Neuron (in vitro differentiated cells): ENCODE measurements at regions not wholly inside any gene's neighbourhood (a gene's known extent, or its start where the extent isn't known, plus 50 kb on each side); places are given as distances from the start of the nearest gene placed in this dataset.

Experiments used
- H2AFZ ChIP-seq: one replicate; pipeline ENCODE4 v1.6.1; 2013; ENCODE audit warnings: low read depth, mild to moderate bottlenecking, inconsistent platforms, low read length, moderate library complexity
- H3K27me3 ChIP-seq: one replicate; pipeline ENCODE4 v1.6.1; 2013; ENCODE audit warnings: low read length; ENCODE audit not compliant: insufficient read depth
- H3K36me3 ChIP-seq: one replicate; pipeline ENCODE4 v1.6.1; 2013; ENCODE audit warnings: low read length; ENCODE audit not compliant: insufficient read depth
- H3K4me1 ChIP-seq: one replicate; pipeline ENCODE4 v1.6.1; 2013; ENCODE audit warnings: low read length; ENCODE audit not compliant: insufficient read depth
- H3K4me3 ChIP-seq: 2 replicates; pipeline ENCODE4 v1.5.1; 2013; ENCODE audit warnings: mild to moderate bottlenecking, low read length, moderate library complexity
- H3K9me3 ChIP-seq: one replicate; pipeline ENCODE4 v1.6.1; 2013; ENCODE audit warnings: low read length

DNA sequence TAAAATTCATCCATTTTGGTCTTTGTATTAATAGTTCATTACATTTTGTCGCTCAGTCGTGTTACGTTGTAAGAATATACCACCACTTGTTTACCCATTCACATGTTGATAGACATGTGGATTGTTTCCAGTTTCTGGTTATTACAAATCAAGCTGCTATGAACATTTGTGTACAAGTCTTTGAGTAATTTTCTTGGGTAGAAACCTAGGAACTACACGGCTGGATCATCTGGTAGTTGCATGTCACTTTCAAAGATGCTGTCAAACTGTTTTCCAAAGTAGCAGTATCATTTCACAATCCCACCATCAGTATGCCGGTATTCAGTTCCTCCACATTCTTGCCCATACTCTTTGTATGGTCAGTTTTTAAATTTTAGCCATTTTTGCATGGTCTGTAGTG is 98.0 kb downstream of the GASK1B start:
- Histone ChIP-seq H2AFZ (no peak overlapping the region), H3K9me3 (no peaks in the 10 kb centered on the region), H3K36me3 (no peaks in the 10 kb centered on the region), H3K27me3 (no peaks in the 10 kb centered on the region), H3K4me3 (no peak overlapping the region), H3K4me1 (peaks cover 2% of the 10 kb centered on the region)

GRCh38 chr4:158071931-158072330 is 100.9 kb downstream of the GASK1B start:
- peaks cover 9% of the 10 kb centered on the region for H3K4me1 ChIP-seq
- H3K9me3 ChIP-seq: no peaks in the 10 kb centered on the region
- no peaks in the 10 kb centered on the region for H3K27me3 ChIP-seq
- no peak overlapping the region for H3K4me3 ChIP-seq
- no peaks in the 10 kb centered on the region for H3K36me3 ChIP-seq
- H2AFZ ChIP-seq: peak overlapping the region; percentile 40

DNA sequence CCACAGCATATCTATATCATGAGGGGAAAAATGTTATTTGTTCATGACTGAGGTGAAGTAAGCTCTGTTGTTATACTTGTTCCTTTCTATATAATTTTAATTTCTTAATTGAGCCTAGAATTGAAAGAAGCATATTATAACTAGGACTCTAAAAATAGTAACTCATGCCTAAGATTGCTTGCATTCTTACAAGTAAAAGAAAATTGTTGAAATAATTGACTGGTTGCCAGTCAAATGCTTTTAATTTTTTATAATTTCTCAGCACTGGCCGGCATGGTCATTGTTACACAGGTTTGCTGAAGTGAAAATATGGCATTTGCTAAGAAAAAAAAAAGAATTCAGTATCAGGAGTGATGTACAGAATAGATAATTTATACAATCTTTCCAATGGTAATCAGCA is 104.8 kb downstream of the GASK1B start:
- no peak overlapping the region for H3K4me3 ChIP-seq

DNA sequence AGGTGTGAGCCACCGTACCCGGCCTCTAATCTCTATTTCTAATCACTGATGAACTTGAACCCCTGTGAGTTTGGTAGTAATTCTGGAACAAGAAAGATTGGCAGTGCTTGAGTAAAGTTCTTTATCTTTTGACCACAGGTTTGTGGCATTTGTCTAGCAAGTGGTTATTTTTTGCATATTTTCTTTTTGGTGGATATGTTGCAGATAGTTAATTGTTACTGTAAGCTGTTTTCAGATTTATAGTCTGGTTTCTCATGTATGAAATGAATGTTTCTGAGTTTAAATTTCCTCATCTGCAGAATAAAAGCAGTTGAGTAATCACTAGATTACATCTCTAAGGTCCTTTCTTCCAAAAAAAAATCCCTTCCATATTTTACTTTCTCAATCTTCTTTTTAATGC is 105.2 kb downstream of the GASK1B start:
- Histone ChIP-seq H2AFZ (no peak overlapping the region), H3K36me3 (no peaks in the 10 kb centered on the region), H3K9me3 (no peaks in the 10 kb centered on the region), H3K4me3 (no peak overlapping the region), H3K4me1 (peaks cover 9% of the 10 kb centered on the region), H3K27me3 (no peaks in the 10 kb centered on the region)

More for the DNA sequence above, 104.8 kb downstream of the GASK1B start:
- Histone ChIP-seq H3K9me3 (no peaks in the 10 kb centered on the region), H3K4me1 (peaks cover 9% of the 10 kb centered on the region), H3K36me3 (no peaks in the 10 kb centered on the region), H2AFZ (no peak overlapping the region), H3K27me3 (no peaks in the 10 kb centered on the region)

GRCh38 chr4:158065603-158066002 is 107.2 kb downstream of the GASK1B start:
- H3K27me3 ChIP-seq: no peaks in the 10 kb centered on the region
- H3K9me3 ChIP-seq: no peaks in the 10 kb centered on the region
- no peaks in the 10 kb centered on the region for H3K36me3 ChIP-seq
- no peak overlapping the region for H2AFZ ChIP-seq
- H3K4me1 ChIP-seq: peaks cover 7% of the 10 kb centered on the region
- H3K4me3 ChIP-seq: no peak overlapping the region

- H3K4me1 ChIP-seq: peaks cover 7% of the 10 kb centered on the region
- no peaks in the 10 kb centered on the region for H3K9me3 ChIP-seq
- H2AFZ ChIP-seq: no peak overlapping the region
- H3K4me3 ChIP-seq: no peak overlapping the region
- H3K36me3 ChIP-seq: no peaks in the 10 kb centered on the region
- no peaks in the 10 kb centered on the region for H3K27me3 ChIP-seq
Observed at GRCh38 chr4:158065176-158065575, 107.6 kb downstream of the GASK1B start.

GRCh38 chr4:158056689-158057245 is 116.1 kb downstream of the GASK1B start:
- H3K9me3 ChIP-seq: no peaks in the 10 kb centered on the region
- H3K27me3 ChIP-seq: no peaks in the 10 kb centered on the region
- H2AFZ ChIP-seq: no peak overlapping the region
- H3K36me3 ChIP-seq: no peaks in the 10 kb centered on the region
- H3K4me1 ChIP-seq: peaks cover 6% of the 10 kb centered on the region
- no peak overlapping the region for H3K4me3 ChIP-seq

- no peak overlapping the region for H3K4me3 ChIP-seq
- no peaks in the 10 kb centered on the region for H3K27me3 ChIP-seq
- H3K4me1 ChIP-seq: peaks cover 6% of the 10 kb centered on the region
- no peak overlapping the region for H2AFZ ChIP-seq
- H3K9me3 ChIP-seq: no peaks in the 10 kb centered on the region
- H3K36me3 ChIP-seq: no peaks in the 10 kb centered on the region
Observed at GRCh38 chr4:158055668-158056067, 117.2 kb downstream of the GASK1B start.

DNA sequence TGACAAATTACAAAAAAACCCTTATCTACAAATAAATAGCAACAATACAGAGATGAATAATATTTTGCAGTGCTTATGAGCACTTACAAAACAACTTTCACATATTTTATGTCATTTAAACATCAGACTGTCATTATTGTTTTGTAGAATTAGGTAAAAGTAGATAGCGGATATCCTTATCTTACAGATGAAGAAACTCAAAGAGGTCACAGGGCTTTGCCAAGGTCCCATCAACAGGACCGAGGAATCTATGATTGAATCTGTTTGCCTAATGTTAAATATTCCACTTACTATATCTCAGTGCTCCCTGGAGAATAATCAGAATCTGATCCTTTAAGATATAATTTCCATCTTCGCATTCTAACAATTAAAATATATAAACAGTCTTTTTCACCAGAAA is 119.0 kb downstream of the GASK1B start:
- no peaks in the 10 kb centered on the region for H3K9me3 ChIP-seq
- no peaks in the 10 kb centered on the region for H3K4me1 ChIP-seq
- H3K27me3 ChIP-seq: no peaks in the 10 kb centered on the region
- no peaks in the 10 kb centered on the region for H3K36me3 ChIP-seq
- H2AFZ ChIP-seq: no peak overlapping the region
- no peak overlapping the region for H3K4me3 ChIP-seq

DNA sequence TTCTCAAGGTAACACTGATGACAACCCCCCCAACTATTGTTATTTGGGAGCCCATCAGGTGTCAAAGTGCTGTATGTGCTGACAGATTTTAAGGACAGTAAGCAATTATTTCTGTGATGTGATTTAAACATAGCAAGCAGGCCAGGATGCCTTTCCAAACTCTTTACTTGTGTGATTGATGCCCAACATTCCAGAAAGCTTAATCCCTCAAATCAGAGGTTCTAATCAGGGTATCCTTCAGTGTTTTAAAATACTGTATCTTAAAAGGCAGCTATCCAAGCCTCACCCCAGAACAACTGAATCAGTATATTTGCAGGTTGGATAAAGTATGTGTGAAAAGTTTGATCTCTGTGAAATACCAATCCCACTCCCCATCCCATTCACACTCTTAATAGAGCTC is 119.7 kb downstream of the GASK1B start:
- no peaks in the 10 kb centered on the region for H3K36me3 ChIP-seq
- no peaks in the 10 kb centered on the region for H3K9me3 ChIP-seq
- H3K27me3 ChIP-seq: no peaks in the 10 kb centered on the region
- no peak overlapping the region for H2AFZ ChIP-seq
- H3K4me1 ChIP-seq: no peaks in the 10 kb centered on the region
- H3K4me3 ChIP-seq: no peak overlapping the region

GRCh38 chr4:158051401-158052235 is 121.2 kb downstream of the GASK1B start:
- no peak overlapping the region for H3K4me3 ChIP-seq
- peaks cover 2% of the 10 kb centered on the region for H3K4me1 ChIP-seq
- H3K27me3 ChIP-seq: no peaks in the 10 kb centered on the region
- no peaks in the 10 kb centered on the region for H3K36me3 ChIP-seq
- no peak overlapping the region for H2AFZ ChIP-seq
- H3K9me3 ChIP-seq: no peaks in the 10 kb centered on the region

GRCh38 chr4:158050942-158051341 is 121.9 kb downstream of the GASK1B start:
- H3K4me3 ChIP-seq: no peak overlapping the region

DNA sequence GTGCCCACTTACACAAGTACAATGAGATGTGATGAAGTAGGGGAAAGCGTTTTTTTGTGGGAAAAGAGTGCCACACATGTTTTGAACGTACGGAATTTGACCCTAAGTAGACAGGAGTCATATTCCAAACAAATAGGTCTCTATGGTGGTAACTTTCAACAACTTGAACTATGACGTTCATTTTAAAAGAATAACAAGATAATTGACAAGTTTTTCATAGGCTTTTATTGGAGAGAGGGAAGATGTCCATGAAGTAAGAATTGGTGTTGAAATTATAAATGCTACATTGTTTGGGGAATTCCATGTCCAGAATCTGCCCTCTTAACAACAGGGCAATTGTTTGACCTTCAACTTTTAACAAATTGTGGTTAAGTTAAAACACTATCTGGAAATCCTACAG is 126.5 kb downstream of the GASK1B start:
- Histone ChIP-seq H2AFZ (no peak overlapping the region), H3K36me3 (no peaks in the 10 kb centered on the region), H3K27me3 (no peaks in the 10 kb centered on the region), H3K4me1 (peaks cover 10% of the 10 kb centered on the region), H3K4me3 (no peak overlapping the region), H3K9me3 (no peaks in the 10 kb centered on the region)

More at GRCh38 chr4:158050942-158051341, 121.9 kb downstream of the GASK1B start:
- H3K36me3 ChIP-seq: no peaks in the 10 kb centered on the region
- no peak overlapping the region for H2AFZ ChIP-seq
- no peaks in the 10 kb centered on the region for H3K27me3 ChIP-seq
- peaks cover 9% of the 10 kb centered on the region for H3K4me1 ChIP-seq
- H3K9me3 ChIP-seq: no peaks in the 10 kb centered on the region
